HEK293T (cell line): ENCODE measurements at regions not wholly inside any gene's neighbourhood (a gene's known extent, or its start where the extent isn't known, plus 50 kb on each side); places are given as distances from the start of the nearest gene placed in this dataset.

Experiments
- BHLHE40 ChIP-seq: fragments of 450-650 bp; IDR thresholded peaks from 2 replicates; pipeline ENCODE4 v1.6.1; 2016; ENCODE audit warnings: mild to moderate bottlenecking, moderate library complexity, borderline replicate concordance
- CTBP1 ChIP-seq: fragments of 450-650 bp; IDR thresholded peaks from 2 replicates; pipeline ENCODE4 v1.6.1; 2016; ENCODE audit warnings: borderline replicate concordance
- ELF4 ChIP-seq: fragments of 450-650 bp; IDR thresholded peaks from 2 replicates; pipeline ENCODE4 v1.6.1; 2017; ENCODE audit warnings: antibody characterized with exemption
- FOXA1 ChIP-seq: fragments of 450-650 bp; IDR thresholded peaks from 2 replicates; pipeline ENCODE4 v1.6.1; 2016; ENCODE audit warnings: mild to moderate bottlenecking
- FOXK2 ChIP-seq: fragments of 450-650 bp; IDR thresholded peaks from 2 replicates; pipeline ENCODE4 v1.6.1; 2016; ENCODE audit warnings: mild to moderate bottlenecking
- HDGF ChIP-seq: fragments of 450-650 bp; IDR thresholded peaks from 2 replicates; pipeline ENCODE4 v1.6.1; 2017; ENCODE audit warnings: antibody characterized with exemption, borderline replicate concordance
- L3MBTL2 ChIP-seq: fragments of 450-650 bp; conservative IDR thresholded peaks from 2 replicates; pipeline ENCODE4 v1.6.1; 2016; ENCODE audit warnings: mild to moderate bottlenecking
- NFRKB ChIP-seq: fragments of 450-650 bp; IDR thresholded peaks from 2 replicates; pipeline ENCODE4 v1.6.1; 2016; ENCODE audit warnings: mild to moderate bottlenecking, moderate library complexity
- PKNOX1 ChIP-seq: fragments of 450-650 bp; IDR thresholded peaks from 2 replicates; pipeline ENCODE4 v1.6.1; 2016
- SP1 ChIP-seq: fragments of 450-650 bp; IDR thresholded peaks from 2 replicates; pipeline ENCODE4 v1.6.1; 2017
- SUZ12 ChIP-seq: fragments of 450-650 bp; IDR thresholded peaks from 2 replicates; pipeline ENCODE4 v1.6.1; 2016; ENCODE audit warnings: mild to moderate bottlenecking
- TARDBP ChIP-seq: fragments of 450-650 bp; IDR thresholded peaks from 2 replicates; pipeline ENCODE4 v1.6.1; 2016
- ZNF384 ChIP-seq: fragments of 450-650 bp; IDR thresholded peaks from 2 replicates; pipeline ENCODE4 v1.6.1; 2016

GRCh38 chr14:98943907-98944306, 328.1 kb downstream of the BCL11B start:
- TF ChIP-seq FOXA1 (no peak), PKNOX1 (no peak), SP1 (no peak), HDGF (no peak), L3MBTL2 (no peak), ZNF384 (no peak), NFRKB (no peak), SUZ12 (no peak), TARDBP (no peak), BHLHE40 (no peak), FOXK2 (no peak), ELF4 (no peak), CTBP1 (no peak)
